ENCODE measurements at regions not wholly inside any gene's neighbourhood (a gene's known extent, or its start where the extent isn't known, plus 50 kb on each side); places are given as distances from the start of the nearest gene placed in this dataset.

DNA sequence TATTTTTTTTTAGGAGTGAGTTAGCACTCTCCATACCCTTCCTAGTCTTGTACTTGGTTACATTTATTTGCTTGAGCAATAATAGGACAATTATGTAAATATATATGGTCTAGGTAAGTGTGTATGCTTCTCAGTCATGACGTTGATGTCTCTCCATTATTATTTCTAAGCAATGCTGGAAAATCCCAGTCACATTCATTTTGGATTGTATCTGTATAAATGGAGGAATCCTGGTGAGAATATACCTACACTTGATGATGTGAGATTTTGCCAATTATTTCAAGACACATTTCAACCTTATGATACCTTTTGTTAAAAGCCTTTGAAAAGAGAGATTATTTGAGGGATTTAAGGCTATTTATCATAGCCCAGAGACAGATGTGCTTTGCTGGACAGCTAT lies 2244.5 kb upstream of the WWC1 start:
- ChIA-PET POLR2A (no interaction called here), CTCF (ENCODE audit: low intra/inter-chr PET ratio, low total read pairs) (no interaction called here)
- H3K9me3 ChIP-seq (ENCODE audit: low read length) = peaks cover 86% of the 10 kb centered on the region
- H4K20me1 ChIP-seq (ENCODE audit: insufficient read depth, low read length) = no peaks in the 10 kb centered on the region
- no peak for FAIRE-seq
- no peak for DNase-seq (ENCODE audit: low spot score)
- intact Hi-C loops (cut with micrococcal nuclease; ENCODE audit: unreplicated experiment) (no loop called here), in situ Hi-C loops (cut with HindIII; ENCODE audit: extremely low pct_ligation_motif_present, low pct_unique_long_range_greater_than_20kb) (no loop called here)
- H3K79me2 ChIP-seq (ENCODE audit: insufficient read depth, low read length) = no peaks in the 10 kb centered on the region
- H3K27me3 ChIP-seq (ENCODE audit: control insufficient read depth in 1 of 2, insufficient read depth in 2 of 2, low read length in 2 of 2) = no peaks in the 10 kb centered on the region
- H3K9ac ChIP-seq (ENCODE audit: insufficient read depth, low read depth, low read length) = no peak overlapping the region
- BruUV-seq (replicated peaks) = no TSS peak
- no peak overlapping the region for H2AFZ ChIP-seq (ENCODE audit: low read length)
- H3K4me3 ChIP-seq (replicated peaks in 1 of 3; ENCODE audit: insufficient read depth in 1 of 3, low read depth in 2 of 3, low read length in 3 of 3) = no peak overlapping the region
- H3K4me2 ChIP-seq (ENCODE audit: low read depth, low read length) = no peak overlapping the region
- no peaks in the 10 kb centered on the region for H3K4me1 ChIP-seq (ENCODE audit: insufficient read depth, low read length)
- no peak for TF ChIP-seq ZNF766 (CRISPR knock-in tag; IDR thresholded peaks at IDR 0.05; ENCODE audit: borderline replicate concordance)
- TF ChIP-seq ZNF333 (CRISPR knock-in tag; IDR thresholded peaks at IDR 0.05; ENCODE audit: borderline replicate concordance) = no peak
- TF ChIP-seq TEAD2 (CRISPR knock-in tag; IDR thresholded peaks at IDR 0.05) = no peak
- TF ChIP-seq XRCC5 (optimal IDR thresholded peaks at IDR 0.05; ENCODE audit: low read length) = no peak
- no peak for TF ChIP-seq ZNF557 (CRISPR knock-in tag; IDR thresholded peaks at IDR 0.05)
- TF ChIP-seq NRL (CRISPR knock-in tag; IDR thresholded peaks at IDR 0.05; ENCODE audit: borderline replicate concordance) = no peak
- no peak for TF ChIP-seq ZNF790 (CRISPR knock-in tag; IDR thresholded peaks at IDR 0.05; ENCODE audit: borderline replicate concordance)
- TF ChIP-seq ZNF761 (CRISPR knock-in tag; conservative IDR thresholded peaks at IDR 0.05) = no peak
- no peak for TF ChIP-seq ZNF839 (CRISPR knock-in tag; IDR thresholded peaks at IDR 0.05; ENCODE audit: borderline replicate concordance)
- TF ChIP-seq IRF2 (CRISPR knock-in tag; IDR thresholded peaks at IDR 0.05) = no peak
- TF ChIP-seq ZNF652 (CRISPR knock-in tag; IDR thresholded peaks at IDR 0.05; ENCODE audit: borderline replicate concordance, low read depth) = no peak
- TF ChIP-seq, protein P1, sequence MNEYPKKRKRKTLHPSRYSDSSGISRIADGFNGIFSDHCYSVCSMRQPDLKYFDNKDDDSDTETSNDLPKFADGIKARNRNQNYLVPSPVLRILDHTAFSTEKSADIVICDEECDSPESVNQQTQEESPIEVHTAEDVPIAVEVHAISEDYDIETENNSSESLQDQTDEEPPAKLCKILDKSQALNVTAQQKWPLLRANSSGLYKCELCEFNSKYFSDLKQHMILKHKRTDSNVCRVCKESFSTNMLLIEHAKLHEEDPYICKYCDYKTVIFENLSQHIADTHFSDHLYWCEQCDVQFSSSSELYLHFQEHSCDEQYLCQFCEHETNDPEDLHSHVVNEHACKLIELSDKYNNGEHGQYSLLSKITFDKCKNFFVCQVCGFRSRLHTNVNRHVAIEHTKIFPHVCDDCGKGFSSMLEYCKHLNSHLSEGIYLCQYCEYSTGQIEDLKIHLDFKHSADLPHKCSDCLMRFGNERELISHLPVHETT (CRISPR knock-in tag; conservative IDR thresholded peaks at IDR 0.05) = no peak
- 0% methylated on average over 1 of the region's 1 CpG for WGBS (ENCODE audit: low lambda C conversion rate)
- no peak overlapping the region for H3K27ac ChIP-seq (ENCODE audit: extremely low read length, insufficient read depth, low read length)
- ATAC-seq = no peak
- no peaks in the 10 kb centered on the region for H3K36me3 ChIP-seq (replicated peaks in 1 of 2; ENCODE audit: control insufficient read depth in 1 of 2, insufficient read depth in 2 of 2, low read length in 2 of 2)
